NCI-H1694 (cell line): ENCODE measurements at regions not wholly inside any gene's neighbourhood (a gene's known extent, or its start where the extent isn't known, plus 50 kb on each side); places are given as distances from the start of the nearest gene placed in this dataset.

ENCODE experiments used
- DNase-seq: peaks from one replicate; lab custom pipeline; 2025; lab: John Stamatoyannopoulos, UW

DNA sequence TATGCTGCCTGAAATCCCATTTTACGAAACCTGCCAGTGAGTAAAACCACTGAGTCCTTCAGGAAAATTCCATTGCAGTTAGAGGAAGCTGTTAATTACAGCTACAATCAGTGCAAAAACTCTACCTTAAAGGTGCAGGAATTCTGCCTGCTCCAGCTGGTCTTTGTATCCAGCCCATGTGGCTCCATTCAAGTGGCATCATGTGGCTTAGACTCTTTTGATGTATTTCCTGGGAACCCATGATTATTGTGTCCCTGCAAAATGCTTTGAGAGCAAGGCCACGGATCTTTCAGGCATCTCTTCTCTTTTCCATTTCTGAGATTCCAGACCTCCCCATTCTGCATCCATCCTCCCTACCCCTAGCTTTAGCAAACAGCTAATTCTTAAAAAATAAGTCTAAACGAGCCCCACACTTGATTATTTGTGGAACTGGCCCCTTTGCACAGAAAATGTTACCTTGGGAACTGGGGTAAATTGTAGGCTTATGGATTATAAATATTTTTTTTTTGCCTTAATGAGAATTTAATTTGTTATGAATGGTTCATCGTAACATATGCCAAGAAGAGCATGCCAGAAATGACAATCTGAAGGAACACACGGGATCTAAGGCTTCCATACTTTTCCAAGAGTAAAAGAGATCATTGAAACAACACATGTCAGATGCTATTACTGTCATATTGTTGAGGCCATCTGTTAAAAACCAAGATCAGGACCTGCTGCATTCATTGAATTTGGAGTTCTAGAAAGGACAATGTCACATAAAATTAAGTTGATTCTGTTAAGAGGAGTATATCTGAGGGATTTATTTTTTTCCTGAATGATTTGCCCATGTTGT is 144.6 kb downstream of the TPH2 start:
- DNase-seq: peak; percentile 17

- DNase-seq: no peak
Measured at GRCh38 chr12:72084061-72084460, 145.4 kb downstream of the TPH2 start.

GRCh38 chr12:72084880-72085279 is 146.2 kb downstream of the TPH2 start:
- no peak for DNase-seq

GRCh38 chr12:72089678-72090077 is 151.0 kb downstream of the TPH2 start:
- DNase-seq: no peak

GRCh38 chr12:72093424-72093823 is 154.8 kb downstream of the TPH2 start:
- DNase-seq: no peak

DNA sequence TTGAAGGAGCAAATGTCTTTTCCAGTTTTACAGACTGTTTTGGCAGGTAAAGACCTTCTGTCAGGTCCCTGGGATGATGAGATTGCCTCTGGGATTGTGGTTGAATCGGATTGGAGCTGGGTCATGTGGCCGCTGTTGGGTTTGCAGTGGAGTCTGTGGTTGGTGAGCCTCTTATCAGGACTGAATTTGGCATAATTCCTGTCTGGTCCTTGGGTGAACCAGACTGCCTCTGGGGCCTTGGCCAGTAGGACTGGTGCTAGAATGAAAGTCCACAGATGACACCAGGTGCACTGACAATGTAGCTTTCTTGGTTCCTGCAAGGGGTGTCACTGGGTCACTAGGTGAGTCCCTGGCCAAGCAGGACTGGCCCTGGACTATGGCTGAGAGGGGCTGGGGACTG is 155.3 kb downstream of the TPH2 start:
- no peak for DNase-seq

- DNase-seq: no peak
Measured at GRCh38 chr12:72094490-72094889, 155.8 kb downstream of the TPH2 start.

DNA sequence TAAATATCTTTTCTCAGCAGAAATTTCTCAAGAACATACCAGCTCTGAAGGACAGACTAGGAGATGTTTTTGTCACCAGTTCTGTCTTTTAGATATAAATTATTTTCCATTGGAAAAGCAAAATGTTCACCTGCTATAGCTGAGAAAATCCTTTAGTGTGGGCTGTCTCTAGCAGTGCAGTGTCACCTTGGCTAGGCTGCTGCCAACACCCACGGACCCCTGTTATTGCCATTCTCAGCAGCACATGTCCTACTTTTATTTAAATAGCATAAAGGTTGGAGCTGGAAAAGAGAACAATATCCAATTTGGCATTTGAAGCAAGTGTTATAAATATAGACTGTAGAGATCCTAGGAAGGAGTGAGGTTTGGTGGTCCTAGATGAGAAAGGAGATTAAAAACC is 156.4 kb downstream of the TPH2 start:
- no peak for DNase-seq

GRCh38 chr12:72098622-72099021 is 160.0 kb downstream of the TPH2 start:
- DNase-seq: no peak

DNA sequence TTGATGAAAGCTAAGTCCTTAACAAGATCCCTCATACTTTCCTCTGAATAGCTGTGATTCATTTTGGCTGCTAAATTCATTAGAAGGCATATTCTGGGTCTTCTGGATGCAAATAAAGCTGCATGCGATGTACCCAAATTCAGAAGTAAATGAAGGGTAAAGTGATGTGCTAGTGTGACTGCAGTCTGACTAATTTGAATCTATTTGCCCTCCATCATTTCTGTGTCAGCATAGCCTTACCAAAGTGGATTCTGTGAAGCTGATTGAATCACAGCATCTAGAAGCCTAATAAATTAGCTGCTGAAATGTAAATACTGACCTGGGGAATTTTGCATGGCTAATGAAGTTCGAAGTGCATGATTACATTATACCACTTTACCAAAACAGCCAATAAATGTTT is 162.2 kb downstream of the TPH2 start:
- DNase-seq: no peak

DNA sequence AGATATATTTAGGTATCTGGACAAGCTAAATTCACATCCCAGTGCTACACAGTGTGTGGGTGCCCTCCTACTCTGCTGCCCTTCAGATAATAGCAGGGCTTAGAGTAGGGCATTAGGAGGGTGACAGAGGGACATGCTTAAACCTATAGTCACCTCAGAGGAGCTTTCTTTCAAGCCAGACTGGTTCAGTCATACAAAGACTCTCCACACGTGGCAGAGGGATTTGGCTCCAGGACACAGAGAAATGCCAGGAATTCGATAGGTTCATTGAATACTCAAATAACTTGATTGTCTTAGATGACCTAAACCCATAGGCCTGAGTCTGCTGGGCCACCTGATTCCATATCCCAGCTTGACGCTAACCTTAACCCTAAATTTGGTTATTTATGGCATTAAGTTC is 163.5 kb downstream of the TPH2 start:
- no peak for DNase-seq

GRCh38 chr12:72105849-72106248 is 166.3 kb upstream of the TRHDE start:
- no peak for DNase-seq

GRCh38 chr12:72110937-72111650 is 161.1 kb upstream of the TRHDE start:
- DNase-seq: no peak

- DNase-seq: no peak
Measured at GRCh38 chr12:72111706-72112105, 160.5 kb upstream of the TRHDE start.

DNA sequence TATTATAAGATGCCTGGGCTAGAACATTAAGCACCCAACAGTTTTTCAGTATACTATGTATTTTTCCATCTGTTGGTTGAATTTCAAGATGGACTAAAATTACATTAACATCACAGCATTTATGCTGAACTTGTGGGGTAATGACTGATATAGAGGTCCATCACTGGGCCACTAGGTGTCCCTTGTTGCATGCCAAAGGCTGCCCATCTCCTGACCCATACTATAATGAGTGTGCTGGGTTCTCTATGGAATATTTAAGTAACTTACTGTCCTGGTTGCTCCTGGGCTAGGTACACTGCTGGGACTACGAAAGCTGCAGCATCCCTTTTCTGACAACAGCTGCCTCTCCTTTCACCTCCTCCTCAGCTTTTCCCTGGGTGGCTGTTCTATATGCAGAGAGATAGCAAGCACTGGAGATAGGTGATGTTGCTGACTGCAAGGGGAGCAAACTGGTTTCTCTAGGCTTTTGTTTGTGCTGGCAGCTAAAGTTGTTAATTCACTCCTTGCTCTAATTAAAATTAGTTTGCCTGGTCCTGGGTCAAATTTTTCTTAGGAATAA is 138.6 kb upstream of the TRHDE start:
- DNase-seq: no peak

GRCh38 chr12:72134246-72135020 is 137.7 kb upstream of the TRHDE start:
- no peak for DNase-seq

DNA sequence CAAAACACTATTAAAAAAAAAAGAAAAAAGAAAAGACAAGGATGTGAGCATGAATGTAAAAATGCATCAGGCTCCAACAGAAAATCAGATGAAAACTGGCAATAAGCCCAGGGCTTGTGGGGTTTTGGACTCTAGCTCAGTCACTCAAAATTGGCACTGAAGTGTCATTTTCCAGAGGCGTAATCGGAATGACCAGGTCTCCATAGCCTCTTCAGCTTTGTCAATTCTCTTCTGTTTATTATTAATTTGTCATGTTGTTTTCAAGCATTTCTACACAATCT is 137.2 kb upstream of the TRHDE start:
- no peak for DNase-seq

DNA sequence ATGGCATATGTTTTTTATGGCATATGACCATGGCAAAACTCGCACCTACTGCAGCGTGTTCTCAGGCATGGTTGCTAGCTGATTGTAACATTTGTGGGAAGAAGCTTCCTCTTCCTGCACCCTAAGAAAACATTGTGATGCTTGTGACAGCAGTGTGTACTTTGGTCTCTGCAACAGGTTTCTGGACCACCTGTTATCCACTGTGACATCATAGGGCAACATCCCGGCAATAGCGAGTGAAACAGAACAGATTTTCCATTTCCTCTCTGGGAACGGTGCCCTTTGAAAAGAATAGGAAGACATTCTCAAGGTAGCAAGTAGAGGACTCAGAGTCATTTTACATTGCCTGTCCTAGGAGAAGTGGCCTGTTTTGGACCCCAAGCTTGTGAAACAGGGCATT is 135.4 kb upstream of the TRHDE start:
- DNase-seq: no peak

DNA sequence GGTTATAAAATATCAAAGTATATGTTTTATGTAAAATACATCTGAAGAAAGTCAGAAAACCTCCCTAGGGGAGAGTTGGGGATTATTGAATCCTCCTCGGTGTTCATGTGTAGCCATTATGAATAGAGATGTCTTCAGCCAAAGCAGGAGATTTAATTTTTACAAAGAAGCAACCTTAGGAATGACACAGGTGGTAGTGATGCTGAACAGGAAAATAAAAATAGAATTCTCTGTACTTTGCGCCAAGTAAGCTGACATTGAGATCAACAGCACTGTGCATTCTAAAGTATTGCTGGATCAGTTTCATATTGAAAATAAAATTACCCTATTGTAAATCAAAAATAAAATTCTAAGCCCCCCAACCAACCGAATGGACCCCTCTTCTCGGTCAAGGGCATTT is 132.8 kb upstream of the TRHDE start:
- DNase-seq: no peak

DNA sequence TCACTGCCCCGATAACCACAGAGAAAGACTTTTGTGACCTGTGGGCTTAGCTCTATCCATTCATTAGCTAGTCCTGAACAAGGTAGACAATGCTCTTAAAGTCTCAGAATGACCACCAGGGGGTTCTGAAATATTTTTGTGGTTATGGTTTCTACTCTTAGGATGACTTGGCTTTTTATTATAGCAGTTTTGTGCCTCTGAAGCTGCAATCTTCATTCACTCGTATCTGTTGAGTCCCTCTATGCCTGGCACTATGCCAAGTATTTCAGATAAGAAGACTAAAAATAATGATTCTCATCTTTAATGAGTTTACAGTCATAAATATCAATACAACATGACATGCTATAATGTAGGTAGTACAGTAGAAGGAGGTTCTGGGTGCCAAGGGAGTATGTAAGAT is 130.8 kb upstream of the TRHDE start:
- no peak for DNase-seq

DNA sequence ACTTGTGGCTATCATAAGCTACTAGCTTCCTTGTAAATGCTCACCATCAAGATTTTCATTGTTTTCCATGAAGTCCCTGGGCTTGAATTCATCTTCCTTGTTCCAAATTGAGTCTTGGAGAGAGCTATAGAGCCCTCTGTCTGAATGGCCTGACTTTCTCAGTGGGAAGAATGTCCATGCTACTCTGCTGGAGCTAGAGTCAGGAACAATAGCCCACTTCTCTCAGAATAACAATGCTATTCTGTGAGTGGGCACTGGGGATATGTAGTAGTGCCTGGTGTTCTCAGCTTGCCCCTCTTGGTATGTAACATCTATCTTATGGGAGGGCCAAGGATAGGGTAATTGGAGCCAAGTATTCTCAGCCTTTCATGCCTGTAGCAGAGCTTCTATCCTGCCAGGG is 127.6 kb upstream of the TRHDE start:
- no peak for DNase-seq

DNA sequence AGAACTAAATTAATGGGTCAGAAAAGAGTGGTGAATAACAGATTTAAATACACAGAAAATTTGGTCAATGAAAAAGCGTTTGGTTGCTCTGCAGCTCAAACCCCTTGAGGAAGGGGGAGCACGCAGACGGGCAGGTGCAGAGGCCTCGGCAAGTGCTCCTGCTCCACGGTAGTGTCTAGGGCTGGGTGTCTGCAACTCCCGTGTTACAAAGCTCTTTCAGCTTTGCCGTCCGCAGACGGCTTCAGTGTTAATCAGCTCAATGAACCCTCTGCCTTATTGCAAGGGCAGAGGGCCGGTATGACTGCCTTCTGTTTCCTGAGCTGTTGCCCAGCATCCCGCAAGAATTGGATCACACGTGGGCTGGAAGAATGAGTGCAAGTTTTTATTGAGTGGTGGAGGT is 125.7 kb upstream of the TRHDE start:
- no peak for DNase-seq

- no peak for DNase-seq
Measured at GRCh38 chr12:72148709-72149108, 123.5 kb upstream of the TRHDE start.
